ENCODE measurements at regions not wholly inside any gene's neighbourhood (a gene's known extent, or its start where the extent isn't known, plus 50 kb on each side); places are given as distances from the start of the nearest gene placed in this dataset.

DNA sequence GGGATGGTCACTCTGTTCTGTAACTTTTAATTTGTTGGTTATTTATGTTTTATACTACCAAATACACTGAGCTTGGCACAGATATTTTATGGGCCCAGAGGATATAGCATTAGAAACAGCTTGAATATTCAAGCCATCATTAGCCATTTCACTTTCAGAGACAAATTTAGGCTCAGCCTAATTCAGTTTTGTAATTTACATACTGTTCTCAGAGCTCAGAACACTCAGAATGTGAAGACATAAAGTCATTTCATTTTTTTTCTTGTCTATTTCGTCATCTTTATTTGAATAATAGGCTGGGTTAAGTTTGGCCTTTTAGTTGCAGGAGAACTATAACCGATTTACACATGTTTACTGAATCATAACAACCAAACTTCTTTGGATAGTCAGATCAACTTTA lies 361.7 kb downstream of the SNAPC1 start:
- peaks cover 0 to 11% (median 5%) of the 10 kb centered on the region in 4 donors for H3K27me3 ChIP-seq
- no peaks in the 10 kb centered on the region for H3K9me3 ChIP-seq
- ATAC-seq (no peak), FAIRE-seq (no peak), DNase-seq (no peak)
- no peaks in the 10 kb centered on the region for H3K4me1 ChIP-seq
- H3K4me3 ChIP-seq, result no peak overlapping the region
- no peak overlapping the region for H3K27ac ChIP-seq
- intact Hi-C loops (cut with DNase I), result loop anchor here in 2 of 3 donors (10.0 kb wide), 2 partner anchors 199 to 229 kb away; no protein-coding TSS in a partner anchor
- 67 to 89% methylated on average over 2 of the region's 2 CpGs for WGBS, 2 donors
- no peaks in the 10 kb centered on the region for H3K36me3 ChIP-seq
- TF ChIP-seq, protein P1, sequence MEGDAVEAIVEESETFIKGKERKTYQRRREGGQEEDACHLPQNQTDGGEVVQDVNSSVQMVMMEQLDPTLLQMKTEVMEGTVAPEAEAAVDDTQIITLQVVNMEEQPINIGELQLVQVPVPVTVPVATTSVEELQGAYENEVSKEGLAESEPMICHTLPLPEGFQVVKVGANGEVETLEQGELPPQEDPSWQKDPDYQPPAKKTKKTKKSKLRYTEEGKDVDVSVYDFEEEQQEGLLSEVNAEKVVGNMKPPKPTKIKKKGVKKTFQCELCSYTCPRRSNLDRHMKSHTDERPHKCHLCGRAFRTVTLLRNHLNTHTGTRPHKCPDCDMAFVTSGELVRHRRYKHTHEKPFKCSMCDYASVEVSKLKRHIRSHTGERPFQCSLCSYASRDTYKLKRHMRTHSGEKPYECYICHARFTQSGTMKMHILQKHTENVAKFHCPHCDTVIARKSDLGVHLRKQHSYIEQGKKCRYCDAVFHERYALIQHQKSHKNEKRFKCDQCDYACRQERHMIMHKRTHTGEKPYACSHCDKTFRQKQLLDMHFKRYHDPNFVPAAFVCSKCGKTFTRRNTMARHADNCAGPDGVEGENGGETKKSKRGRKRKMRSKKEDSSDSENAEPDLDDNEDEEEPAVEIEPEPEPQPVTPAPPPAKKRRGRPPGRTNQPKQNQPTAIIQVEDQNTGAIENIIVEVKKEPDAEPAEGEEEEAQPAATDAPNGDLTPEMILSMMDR (IDR thresholded peaks at IDR 0.05), result no peak

DNA sequence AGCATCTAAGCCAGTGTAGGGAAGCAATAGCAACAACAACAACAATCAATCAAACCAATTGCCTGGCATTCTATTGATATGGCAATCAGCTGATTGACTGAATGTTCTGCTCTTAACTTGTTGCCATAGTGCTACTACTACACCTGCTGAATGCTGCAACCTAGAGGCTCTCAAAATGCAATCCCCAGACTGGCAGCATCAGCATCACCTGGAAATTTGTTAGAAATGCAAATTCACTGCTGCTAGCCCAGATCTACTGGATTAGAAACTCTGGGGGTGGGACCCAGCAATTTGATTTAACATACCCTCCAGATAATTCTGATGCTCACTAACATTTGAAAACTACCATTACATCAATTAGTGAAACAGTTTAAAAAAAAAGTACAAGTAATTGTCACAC lies 363.6 kb downstream of the SNAPC1 start:
- intact Hi-C loops (cut with DNase I), result loop anchor here in 2 of 3 donors (10.0 kb wide), 2 partner anchors 201 to 231 kb away; no protein-coding TSS in a partner anchor
- no peak for FAIRE-seq

DNA sequence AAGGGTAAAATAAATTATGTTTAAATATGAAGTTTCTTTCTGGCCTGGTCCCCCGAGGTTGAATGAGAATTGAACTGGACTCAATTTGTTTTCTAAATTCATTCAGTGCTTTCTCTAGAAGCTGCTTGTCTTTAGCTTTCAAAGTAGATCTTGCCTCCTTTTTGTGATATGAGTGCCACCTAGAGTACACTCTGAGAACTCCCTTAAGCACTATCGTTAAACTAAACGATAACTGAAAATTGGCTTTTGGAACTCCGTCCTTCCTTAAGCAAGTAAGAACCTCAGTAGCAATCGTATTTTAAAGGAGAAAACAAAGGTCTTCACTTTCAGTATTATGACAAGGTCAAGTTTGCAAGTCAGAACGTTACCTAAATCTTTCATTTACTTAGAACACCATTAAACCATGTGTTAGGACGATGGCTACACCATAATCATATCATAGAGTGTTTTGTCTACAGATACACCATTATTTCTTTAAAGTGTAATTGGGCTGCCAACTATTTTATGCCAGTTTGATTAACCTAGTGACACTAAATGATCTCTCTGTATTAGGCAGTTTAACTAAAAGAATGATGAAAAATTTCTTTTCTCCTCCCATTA lies 364.8 kb downstream of the SNAPC1 start:
- ATAC-seq (peak; percentile 63 to 94 (median 94)), FAIRE-seq (peak; percentile 49), DNase-seq (peak in 2 of 6 donors; percentile 11 to 12)
- WGBS, 2 donors, result 10 to 12% methylated on average over 7 of the region's 7 CpGs
- Histone ChIP-seq H3K4me3 (no peak overlapping the region), H3K27ac (no peak overlapping the region), H3K4me1 (no peaks in the 10 kb centered on the region), H3K27me3 (peaks cover 0 to 10% (median 0%) of the 10 kb centered on the region in 4 donors), H3K36me3 (no peaks in the 10 kb centered on the region), H3K9me3 (no peaks in the 10 kb centered on the region)
- intact Hi-C loops (cut with DNase I), result loop anchor here in 2 of 3 donors (10.0 kb wide), 2 partner anchors 202 to 232 kb away; no protein-coding TSS in a partner anchor
- TF ChIP-seq, protein P1 (IDR thresholded peaks at IDR 0.05), result peak; percentile 51 to 73 (median 64)

More for the DNA sequence above, 363.6 kb downstream of the SNAPC1 start:
- Histone ChIP-seq H3K9me3 (no peaks in the 10 kb centered on the region), H3K4me3 (no peak overlapping the region), H3K27me3 (peaks cover 0 to 13% (median 0%) of the 10 kb centered on the region in 4 donors), H3K36me3 (no peaks in the 10 kb centered on the region), H3K4me1 (no peaks in the 10 kb centered on the region), H3K27ac (no peak overlapping the region)
- TF ChIP-seq, protein P1 (IDR thresholded peaks at IDR 0.05), result no peak
- DNase-seq (no peak), ATAC-seq (peak in 1 of 4 donors; percentile 30)

DNA sequence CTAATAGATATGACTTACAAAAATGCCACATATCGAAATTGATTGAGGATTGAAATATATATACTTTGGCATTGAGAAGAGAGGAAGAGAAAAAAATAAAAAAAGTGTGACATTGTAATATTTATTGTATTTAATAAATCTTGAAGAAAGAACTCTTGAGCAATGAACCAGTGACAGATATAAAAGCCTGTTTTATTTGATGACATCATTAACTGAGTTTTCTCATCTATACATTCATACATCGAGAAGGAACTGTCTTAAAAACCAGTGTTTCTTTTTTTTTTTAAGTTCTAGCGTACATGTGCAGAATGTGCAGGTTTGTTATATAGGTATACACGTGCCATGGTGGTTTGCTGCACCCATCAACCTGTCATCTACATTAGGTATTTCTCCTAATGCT lies 368.2 kb downstream of the SNAPC1 start:
- Histone ChIP-seq H3K4me3 (no peak overlapping the region), H3K27me3 (peaks cover 0 to 10% (median 0%) of the 10 kb centered on the region in 4 donors), H3K9me3 (no peaks in the 10 kb centered on the region), H3K36me3 (no peaks in the 10 kb centered on the region), H3K4me1 (no peaks in the 10 kb centered on the region), H3K27ac (no peak overlapping the region)
- DNase-seq, result no peak
- intact Hi-C loops (cut with DNase I), result no loop called here
- no peak for ATAC-seq
- 61 to 68% methylated on average over 4 of the region's 4 CpGs for WGBS, 2 donors
- TF ChIP-seq, protein P1 (IDR thresholded peaks at IDR 0.05), result no peak
- FAIRE-seq, result no peak
